ENCODE measurements at regions not wholly inside any gene's neighbourhood (a gene's known extent, or its start where the extent isn't known, plus 50 kb on each side); places are given as distances from the start of the nearest gene placed in this dataset.

GRCh38 chr5:144085381-144085780, 85.1 kb downstream of the YIPF5 start:
- Histone ChIP-seq H3K27me3 (no peaks in the 10 kb centered on the region), H3K4me3 (no peak overlapping the region), H3K36me3 (no peaks in the 10 kb centered on the region), H3K27ac (replicated peaks in 1 of 4) (no peak overlapping the region), H3K4me1 (peaks cover 4 to 17% (median 15%) of the 10 kb centered on the region in 4 donors), H3K9me3 (peaks cover 0 to 17% (median 0%) of the 10 kb centered on the region in 4 donors)
- 85% methylated on average over 3 of the region's 3 CpGs for WGBS
- no peak for DNase-seq (ENCODE audit: extremely low spot score)
- intact Hi-C loops (cut with DNase I): no loop called here
- no peak for TF ChIP-seq POLR2AphosphoS5 (IDR thresholded peaks at IDR 0.05)
- no peak for TF ChIP-seq POLR2A (IDR thresholded peaks at IDR 0.05; ENCODE audit: low read depth)
- no peak for TF ChIP-seq EP300 (IDR thresholded peaks at IDR 0.05)
- no peak for TF ChIP-seq CTCF (IDR thresholded peaks at IDR 0.05)

GRCh38 chr5:144086295-144086694, 84.2 kb downstream of the YIPF5 start:
- Histone ChIP-seq H3K4me1 (peaks cover 4 to 17% (median 15%) of the 10 kb centered on the region in 4 donors), H3K9me3 (peaks cover 0 to 9% (median 0%) of the 10 kb centered on the region in 4 donors), H3K27ac (replicated peaks in 1 of 4) (no peak overlapping the region), H3K4me3 (no peak overlapping the region), H3K36me3 (no peaks in the 10 kb centered on the region), H3K27me3 (no peaks in the 10 kb centered on the region)
- intact Hi-C loops (cut with DNase I): no loop called here
- no peak for DNase-seq (ENCODE audit: extremely low spot score)
- no peak for TF ChIP-seq CTCF (IDR thresholded peaks at IDR 0.05)
- TF ChIP-seq POLR2AphosphoS5 (IDR thresholded peaks at IDR 0.05): no peak
- TF ChIP-seq POLR2A (IDR thresholded peaks at IDR 0.05; ENCODE audit: low read depth): no peak
- no peak for TF ChIP-seq EP300 (IDR thresholded peaks at IDR 0.05)
- 95% methylated on average over 3 of the region's 3 CpGs for WGBS

GRCh38 chr5:144087576-144087975, 82.9 kb downstream of the YIPF5 start:
- WGBS: 90% methylated on average over 1 of the region's 1 CpG
- no peak overlapping the region for H3K4me3 ChIP-seq
- no peak overlapping the region for H3K27ac ChIP-seq (replicated peaks in 1 of 4)
- intact Hi-C loops (cut with DNase I): no loop called here
- no peaks in the 10 kb centered on the region for H3K27me3 ChIP-seq
- TF ChIP-seq CTCF (IDR thresholded peaks at IDR 0.05): no peak
- H3K9me3 ChIP-seq: no peaks in the 10 kb centered on the region
- DNase-seq (ENCODE audit: extremely low spot score): no peak
- H3K4me1 ChIP-seq: peaks cover 4 to 17% (median 15%) of the 10 kb centered on the region in 4 donors
- no peaks in the 10 kb centered on the region for H3K36me3 ChIP-seq

GRCh38 chr5:144088206-144089064, 82.0 kb downstream of the YIPF5 start:
- DNase-seq (ENCODE audit: extremely low spot score): no peak
- peaks cover 4 to 17% (median 15%) of the 10 kb centered on the region in 4 donors for H3K4me1 ChIP-seq
- intact Hi-C loops (cut with DNase I): no loop called here
- H3K36me3 ChIP-seq: no peaks in the 10 kb centered on the region
- H3K4me3 ChIP-seq: no peak overlapping the region
- no peaks in the 10 kb centered on the region for H3K9me3 ChIP-seq
- no peaks in the 10 kb centered on the region for H3K27me3 ChIP-seq
- TF ChIP-seq POLR2A (IDR thresholded peaks at IDR 0.05; ENCODE audit: low read depth) (no peak), EP300 (IDR thresholded peaks at IDR 0.05) (no peak), POLR2AphosphoS5 (IDR thresholded peaks at IDR 0.05) (no peak), CTCF (IDR thresholded peaks at IDR 0.05) (no peak)
- WGBS: 70% methylated on average over 3 of the region's 3 CpGs
- H3K27ac ChIP-seq (replicated peaks in 1 of 4): no peak overlapping the region
